Kidney capillary endothelial cell (primary cell): ENCODE measurements at regions not wholly inside any gene's neighbourhood (a gene's known extent, or its start where the extent isn't known, plus 50 kb on each side); places are given as distances from the start of the nearest gene placed in this dataset.
"Not testable (repeated sequence)": the region's sequence is repeated elsewhere in the genome, so short reads cannot be mapped to it uniquely, and the experiment has no call there.

Experiments
- DNase-seq: peaks from one replicate; pipeline ENCODE4 v3.0.0-alpha.2; 2018; ENCODE audit warnings: low spot score

GRCh38 chr2:142714600-142714999 lies 162.9 kb upstream of the KYNU start:
- no peak for DNase-seq

GRCh38 chr2:142710336-142710735 lies 167.1 kb upstream of the KYNU start:
- no peak for DNase-seq

- no peak for DNase-seq
Observed at GRCh38 chr2:142707318-142707717, 170.1 kb upstream of the KYNU start.

- not testable (repeated sequence) for DNase-seq
Observed at GRCh38 chr2:142702397-142702796, 175.1 kb upstream of the KYNU start.

- DNase-seq = not testable (repeated sequence)
Observed at GRCh38 chr2:142695350-142696257, 181.9 kb upstream of the KYNU start.

- DNase-seq = no peak
Observed at GRCh38 chr2:142694282-142694681, 183.2 kb upstream of the KYNU start.

GRCh38 chr2:142693171-142693950 lies 184.1 kb upstream of the KYNU start:
- DNase-seq = no peak

GRCh38 chr2:142688856-142689605 lies 188.4 kb upstream of the KYNU start:
- DNase-seq = no peak

GRCh38 chr2:142687509-142687908 lies 190.0 kb upstream of the KYNU start:
- DNase-seq = no peak

GRCh38 chr2:142687075-142687474 lies 190.4 kb upstream of the KYNU start:
- DNase-seq = no peak

GRCh38 chr2:142684667-142685066 lies 192.8 kb upstream of the KYNU start:
- DNase-seq = no peak

GRCh38 chr2:142682528-142682927 lies 194.9 kb upstream of the KYNU start:
- DNase-seq = no peak

- no peak for DNase-seq
Observed at GRCh38 chr2:142681952-142682351, 195.5 kb upstream of the KYNU start.

- DNase-seq = no peak
Observed at GRCh38 chr2:142678164-142678563, 199.3 kb upstream of the KYNU start.

- DNase-seq = no peak
Observed at GRCh38 chr2:142675398-142675797, 202.1 kb upstream of the KYNU start.

- no peak for DNase-seq
Observed at GRCh38 chr2:142673836-142674235, 203.6 kb upstream of the KYNU start.

GRCh38 chr2:142672698-142673097 lies 204.8 kb upstream of the KYNU start:
- no peak for DNase-seq

- DNase-seq = no peak
Observed at GRCh38 chr2:142670362-142670761, 207.1 kb upstream of the KYNU start.

- no peak for DNase-seq
Observed at GRCh38 chr2:142668420-142668819, 209.0 kb upstream of the KYNU start.

- DNase-seq = no peak
Observed at GRCh38 chr2:142665241-142665640, 212.2 kb upstream of the KYNU start.

- no peak for DNase-seq
Observed at GRCh38 chr2:142650601-142651000, 226.9 kb upstream of the KYNU start.

GRCh38 chr2:142649581-142649980 lies 227.9 kb upstream of the KYNU start:
- DNase-seq = no peak
